ENCODE measurements at regions not wholly inside any gene's neighbourhood (a gene's known extent, or its start where the extent isn't known, plus 50 kb on each side); places are given as distances from the start of the nearest gene placed in this dataset.

DNA sequence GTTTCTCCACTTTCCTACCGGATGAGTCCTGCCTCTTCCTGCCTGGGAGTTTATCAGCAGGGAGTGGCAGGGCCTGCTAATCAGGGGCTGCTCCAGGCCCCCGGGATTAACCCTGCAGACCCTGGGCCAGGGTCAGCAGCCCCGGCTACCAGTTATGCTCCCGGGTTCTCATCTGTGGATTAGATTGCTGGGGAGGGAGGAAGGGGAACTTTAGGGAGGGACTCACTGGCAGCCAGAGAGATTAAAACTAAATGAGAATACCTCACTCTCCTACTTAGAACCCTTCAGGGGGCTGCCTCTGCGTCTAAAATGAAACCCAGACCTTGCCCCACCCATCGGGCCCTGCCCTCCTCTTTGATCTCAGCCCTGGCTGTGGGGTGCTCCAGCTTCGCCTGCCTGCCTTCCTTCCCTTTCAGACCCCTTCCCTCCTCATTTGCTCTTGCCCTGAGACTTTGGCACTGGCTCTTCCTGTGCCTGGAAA lies 130.5 kb upstream of the HAND1 start:
- peaks cover 22% of the 10 kb centered on the region for H3K4me1 ChIP-seq
- no peak overlapping the region for H3K4me3 ChIP-seq
- no peaks in the 10 kb centered on the region for H3K36me3 ChIP-seq
- TF ChIP-seq POLR2A (IDR thresholded peaks at IDR 0.05) (no peak), POLR2AphosphoS5 (IDR thresholded peaks at IDR 0.05; ENCODE audit: insufficient read depth in 1 of 2, low read depth in 1 of 2) (no peak)
- TF ChIP-seq, protein P1, sequence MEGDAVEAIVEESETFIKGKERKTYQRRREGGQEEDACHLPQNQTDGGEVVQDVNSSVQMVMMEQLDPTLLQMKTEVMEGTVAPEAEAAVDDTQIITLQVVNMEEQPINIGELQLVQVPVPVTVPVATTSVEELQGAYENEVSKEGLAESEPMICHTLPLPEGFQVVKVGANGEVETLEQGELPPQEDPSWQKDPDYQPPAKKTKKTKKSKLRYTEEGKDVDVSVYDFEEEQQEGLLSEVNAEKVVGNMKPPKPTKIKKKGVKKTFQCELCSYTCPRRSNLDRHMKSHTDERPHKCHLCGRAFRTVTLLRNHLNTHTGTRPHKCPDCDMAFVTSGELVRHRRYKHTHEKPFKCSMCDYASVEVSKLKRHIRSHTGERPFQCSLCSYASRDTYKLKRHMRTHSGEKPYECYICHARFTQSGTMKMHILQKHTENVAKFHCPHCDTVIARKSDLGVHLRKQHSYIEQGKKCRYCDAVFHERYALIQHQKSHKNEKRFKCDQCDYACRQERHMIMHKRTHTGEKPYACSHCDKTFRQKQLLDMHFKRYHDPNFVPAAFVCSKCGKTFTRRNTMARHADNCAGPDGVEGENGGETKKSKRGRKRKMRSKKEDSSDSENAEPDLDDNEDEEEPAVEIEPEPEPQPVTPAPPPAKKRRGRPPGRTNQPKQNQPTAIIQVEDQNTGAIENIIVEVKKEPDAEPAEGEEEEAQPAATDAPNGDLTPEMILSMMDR (IDR thresholded peaks at IDR 0.05) = no peak
- no peaks in the 10 kb centered on the region for H3K9me3 ChIP-seq
- no peaks in the 10 kb centered on the region for H3K27me3 ChIP-seq
- DNase-seq (ENCODE audit: extremely low spot score in 2 of 2) = no peak
- intact Hi-C loops (cut with DNase I) = loop anchor here (10.0 kb wide), 1 partner anchor 144 kb away; no protein-coding TSS in a partner anchor
- H3K27ac ChIP-seq = no peak overlapping the region

DNA sequence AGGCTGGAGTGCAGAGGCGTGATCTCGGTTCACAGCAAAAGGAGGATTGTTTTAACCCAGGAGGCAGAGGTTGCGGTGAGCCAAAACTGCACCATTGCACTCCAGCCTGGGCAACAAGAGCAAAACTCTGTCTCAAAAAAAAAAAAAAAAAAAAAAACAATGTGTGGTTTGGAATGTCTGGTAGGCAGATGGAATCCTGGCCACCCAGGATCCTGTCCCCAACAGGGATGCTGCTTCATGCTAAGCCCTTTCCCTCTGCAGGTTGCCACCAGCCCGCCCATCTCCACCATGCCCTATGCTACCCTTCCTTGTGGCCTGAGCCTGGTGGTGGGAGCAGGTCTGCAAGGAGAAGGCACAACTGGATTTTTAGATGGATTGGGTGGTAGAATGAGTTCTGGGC lies 129.7 kb upstream of the HAND1 start:
- Histone ChIP-seq H3K27me3 (no peaks in the 10 kb centered on the region), H3K9me3 (no peaks in the 10 kb centered on the region), H3K4me3 (no peak overlapping the region), H3K4me1 (peaks cover 22% of the 10 kb centered on the region), H3K27ac (no peak overlapping the region), H3K36me3 (no peaks in the 10 kb centered on the region)
- intact Hi-C loops (cut with DNase I) = loop anchor here (10.0 kb wide), 1 partner anchor 143 kb away; no protein-coding TSS in a partner anchor
- DNase-seq (ENCODE audit: extremely low spot score in 2 of 2) = no peak
- no peak for TF ChIP-seq POLR2A (IDR thresholded peaks at IDR 0.05)
- no peak for TF ChIP-seq POLR2AphosphoS5 (IDR thresholded peaks at IDR 0.05; ENCODE audit: insufficient read depth in 1 of 2, low read depth in 1 of 2)
- TF ChIP-seq, protein P1 (IDR thresholded peaks at IDR 0.05) = no peak

DNA sequence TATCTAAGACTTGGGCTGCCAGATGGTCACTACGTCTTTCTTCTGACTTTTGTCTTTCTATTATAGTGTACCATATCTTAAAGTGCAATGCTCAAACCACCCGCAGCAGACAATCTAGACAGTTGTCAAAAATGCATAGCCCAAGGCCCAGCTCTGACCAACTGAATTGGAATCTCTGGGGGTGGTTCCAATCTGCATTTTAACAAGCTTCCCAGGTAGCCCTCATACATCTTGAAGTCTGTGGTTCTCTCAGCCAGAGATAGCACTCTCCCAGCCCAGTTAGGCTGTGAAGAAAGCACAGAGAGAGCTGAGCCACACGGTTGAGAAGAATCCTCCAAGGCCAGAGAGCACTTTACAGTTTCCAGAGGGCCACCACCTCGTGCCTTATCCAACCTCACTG lies 128.2 kb upstream of the HAND1 start:
- Histone ChIP-seq H3K36me3 (no peaks in the 10 kb centered on the region), H3K4me1 (peaks cover 18% of the 10 kb centered on the region), H3K9me3 (no peaks in the 10 kb centered on the region), H3K4me3 (no peak overlapping the region), H3K27me3 (no peaks in the 10 kb centered on the region), H3K27ac (no peak overlapping the region)
- no peak for DNase-seq (ENCODE audit: extremely low spot score in 2 of 2)
- TF ChIP-seq, protein P1 (IDR thresholded peaks at IDR 0.05) = no peak
- no peak for TF ChIP-seq POLR2A (IDR thresholded peaks at IDR 0.05)
- TF ChIP-seq POLR2AphosphoS5 (IDR thresholded peaks at IDR 0.05; ENCODE audit: insufficient read depth in 1 of 2, low read depth in 1 of 2) = no peak
- intact Hi-C loops (cut with DNase I) = loop anchor here (10.0 kb wide), 1 partner anchor 141 kb away; no protein-coding TSS in a partner anchor

DNA sequence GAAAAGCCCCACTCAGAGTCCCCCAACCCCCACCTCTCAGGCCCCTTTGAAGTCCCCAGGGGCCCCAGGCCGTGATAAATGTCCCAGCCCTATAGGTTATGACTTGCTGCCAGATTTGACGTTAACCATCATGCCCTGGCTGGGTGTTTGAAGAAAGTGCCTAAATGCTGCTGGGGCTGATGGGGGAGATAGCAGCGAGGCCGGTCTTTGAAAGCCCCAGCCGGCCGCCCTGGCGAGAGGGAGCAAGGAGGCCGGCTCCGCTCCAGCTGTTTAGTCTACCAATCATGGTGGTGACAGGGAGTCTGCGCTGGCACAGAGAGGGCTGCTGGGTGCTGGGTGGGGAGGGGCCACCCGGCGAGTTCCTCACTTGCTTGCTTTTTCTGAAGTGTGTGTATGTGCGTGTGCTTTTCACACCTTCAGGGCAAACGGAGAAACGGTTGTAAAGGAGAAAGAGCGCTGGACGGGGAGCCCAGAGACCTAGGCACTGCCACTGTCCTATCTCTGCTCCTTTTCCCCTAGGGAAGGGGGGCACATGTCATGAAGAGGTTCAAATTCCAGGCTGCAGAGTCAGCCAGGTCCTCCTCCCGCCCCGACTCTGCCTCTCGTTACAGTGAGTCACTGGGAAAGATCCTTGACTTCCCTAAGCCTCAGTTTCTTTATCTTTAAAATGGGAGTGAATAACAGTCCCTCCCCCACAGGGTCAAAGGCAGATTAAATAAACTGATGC lies 126.1 kb upstream of the HAND1 start:
- no peaks in the 10 kb centered on the region for H3K36me3 ChIP-seq
- no peaks in the 10 kb centered on the region for H3K27me3 ChIP-seq
- intact Hi-C loops (cut with DNase I) = loop anchor here (10.0 kb wide), 1 partner anchor 139 kb away; no protein-coding TSS in a partner anchor
- H3K4me1 ChIP-seq = peaks cover 7% of the 10 kb centered on the region
- no peaks in the 10 kb centered on the region for H3K9me3 ChIP-seq
- TF ChIP-seq POLR2A (IDR thresholded peaks at IDR 0.05) (no peak), POLR2AphosphoS5 (IDR thresholded peaks at IDR 0.05; ENCODE audit: insufficient read depth in 1 of 2, low read depth in 1 of 2) (no peak)
- TF ChIP-seq, protein P1 (IDR thresholded peaks at IDR 0.05) = no peak
- DNase-seq (ENCODE audit: extremely low spot score in 2 of 2) = no peak
- H3K4me3 ChIP-seq = no peak overlapping the region
- no peak overlapping the region for H3K27ac ChIP-seq

DNA sequence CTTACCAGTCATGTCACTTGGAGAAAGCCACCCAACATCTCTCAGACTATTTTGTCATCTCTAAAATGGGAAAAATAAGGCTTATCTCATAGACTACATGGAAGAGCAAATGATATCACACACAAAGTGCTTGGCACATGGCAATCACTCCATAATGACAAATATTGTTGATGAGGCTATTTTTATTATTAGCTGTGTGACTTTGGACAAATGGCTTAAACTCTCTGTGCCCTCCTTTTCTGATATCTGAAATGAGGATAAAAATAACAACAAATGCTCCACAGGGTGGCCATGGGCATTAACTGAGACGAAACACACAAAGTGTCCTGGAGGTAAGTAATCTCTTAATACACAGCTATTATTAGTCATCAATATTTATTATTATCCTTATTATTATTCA lies 125.5 kb upstream of the HAND1 start:
- intact Hi-C loops (cut with DNase I) = loop anchor here (10.0 kb wide), 1 partner anchor 139 kb away; no protein-coding TSS in a partner anchor
- no peaks in the 10 kb centered on the region for H3K9me3 ChIP-seq
- H3K27ac ChIP-seq = no peak overlapping the region
- DNase-seq (ENCODE audit: extremely low spot score in 2 of 2) = no peak
- no peak for TF ChIP-seq POLR2A (IDR thresholded peaks at IDR 0.05)
- TF ChIP-seq, protein P1 (IDR thresholded peaks at IDR 0.05) = no peak
- TF ChIP-seq POLR2AphosphoS5 (IDR thresholded peaks at IDR 0.05; ENCODE audit: insufficient read depth in 1 of 2, low read depth in 1 of 2) = no peak
- H3K36me3 ChIP-seq = no peaks in the 10 kb centered on the region
- H3K4me3 ChIP-seq = no peak overlapping the region
- H3K4me1 ChIP-seq = peaks cover 7% of the 10 kb centered on the region
- no peaks in the 10 kb centered on the region for H3K27me3 ChIP-seq

All from vagina (tissue), 2 donors.